Loucy (cell line): ENCODE measurements at regions not wholly inside any gene's neighbourhood (a gene's known extent, or its start where the extent isn't known, plus 50 kb on each side); places are given as distances from the start of the nearest gene placed in this dataset.

Experiments
- CTCF ChIP-seq: fragments of 200-600 bp; sonication (generic); conservative IDR thresholded peaks from 2 replicates; pipeline ENCODE4 v1.5.1; 2014; ENCODE audit warnings: mild to moderate bottlenecking, antibody characterized with exemption, low read length
- EZH2phosphoT487 ChIP-seq: fragments of 200-600 bp; IDR thresholded peaks from 2 replicates; pipeline ENCODE4 v1.6.1; 2018; ENCODE audit warnings: antibody characterized with exemption, mild to moderate bottlenecking, moderate library complexity, borderline replicate concordance

GRCh38 chr5:155507363-155507762 is 493.8 kb downstream of the KIF4B start:
- no peak for TF ChIP-seq CTCF
- no peak for TF ChIP-seq EZH2phosphoT487
